ENCODE measurements at regions not wholly inside any gene's neighbourhood (a gene's known extent, or its start where the extent isn't known, plus 50 kb on each side); places are given as distances from the start of the nearest gene placed in this dataset.
"Not testable (repeated sequence)": the region's sequence is repeated elsewhere in the genome, so short reads cannot be mapped to it uniquely, and the experiment has no call there.

GRCh38 chr19:33866696-33867095 lies 70.0 kb downstream of the KCTD15 start:
- DNase-seq, result no peak

DNA sequence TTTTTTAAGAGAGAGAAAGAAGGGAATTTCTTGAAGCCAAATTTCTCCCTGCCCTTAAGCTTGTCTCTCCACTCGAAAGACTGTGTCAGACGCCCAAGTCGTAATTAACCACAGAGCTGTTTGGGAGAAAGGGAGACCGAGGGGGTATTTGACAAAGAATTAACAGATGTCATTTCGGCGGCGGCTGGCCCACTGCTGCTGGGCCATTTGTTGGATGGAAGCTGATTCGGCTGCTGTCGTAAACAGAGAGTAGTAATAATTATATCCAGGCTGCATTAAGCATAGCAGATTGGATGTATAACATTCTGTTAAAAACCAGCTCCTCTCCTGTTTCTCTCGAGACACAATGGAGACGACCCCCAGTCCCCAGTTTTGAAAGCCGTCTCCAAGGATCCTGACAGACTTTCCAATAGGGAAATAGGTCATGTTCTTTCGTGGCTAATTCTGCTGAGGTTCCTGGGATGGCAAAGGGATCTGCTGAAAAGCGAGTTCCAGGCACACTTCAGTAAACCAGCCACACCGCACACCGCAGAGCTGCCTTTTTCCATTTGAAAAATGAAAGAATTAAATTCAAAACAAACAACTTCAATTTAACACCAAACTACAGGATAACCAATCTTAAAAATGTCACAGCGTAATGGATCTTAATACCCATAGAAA lies 71.5 kb downstream of the KCTD15 start:
- no peak for DNase-seq

GRCh38 chr19:33868788-33869412 lies 72.2 kb downstream of the KCTD15 start:
- DNase-seq, result no peak

DNA sequence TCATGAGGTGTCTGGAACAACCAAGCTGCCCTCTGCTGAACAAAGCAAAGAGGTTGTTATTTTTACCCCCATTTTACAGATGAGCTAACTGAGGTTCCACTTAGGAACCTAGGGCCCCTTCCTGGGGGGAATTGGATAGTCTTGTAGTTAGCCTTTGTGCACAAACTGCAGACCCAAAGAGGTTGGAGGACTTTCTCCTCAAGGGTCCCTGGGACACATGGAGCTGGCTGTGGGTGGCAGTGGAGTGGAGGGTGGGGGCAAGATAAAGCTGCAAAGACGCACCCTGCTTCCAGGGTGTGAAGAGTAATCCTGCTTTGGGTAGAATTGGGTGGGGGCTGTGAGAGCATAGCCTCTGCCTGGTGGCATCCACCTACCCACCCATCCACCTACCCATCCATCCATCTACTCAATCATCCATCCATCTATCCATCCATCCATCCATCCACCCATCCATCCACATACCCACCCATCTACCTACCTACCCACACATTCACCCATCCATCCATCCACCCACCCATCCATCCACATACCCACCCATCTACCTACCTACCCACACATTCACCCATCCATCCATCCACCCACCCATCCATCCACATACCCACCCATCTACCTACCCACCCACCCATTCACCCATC lies 73.7 kb downstream of the KCTD15 start:
- not testable (repeated sequence) for DNase-seq

DNA sequence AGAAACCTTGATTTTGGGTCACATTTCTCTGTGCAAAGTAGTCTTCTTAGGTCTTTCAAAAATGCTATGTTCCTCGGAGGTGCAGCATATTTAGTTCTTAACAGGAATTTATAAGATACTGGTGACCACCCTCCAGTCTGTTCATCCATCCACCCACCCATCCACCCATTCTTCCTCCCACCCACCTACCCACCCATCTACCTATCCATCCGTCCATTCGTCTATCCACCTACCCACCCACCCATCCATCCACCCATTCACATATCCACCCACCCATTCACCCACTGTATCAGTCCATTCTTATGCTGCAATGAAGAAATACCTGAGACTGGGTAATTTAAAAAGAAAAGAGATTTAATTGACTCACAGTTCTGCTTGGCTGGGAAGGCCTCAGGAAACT lies 74.9 kb downstream of the KCTD15 start:
- DNase-seq, result no peak

GRCh38 chr19:33872445-33873320 lies 76.0 kb downstream of the KCTD15 start:
- DNase-seq, result no peak

- DNase-seq, result no peak
Observed at GRCh38 chr19:33875071-33875470, 78.4 kb downstream of the KCTD15 start.

DNA sequence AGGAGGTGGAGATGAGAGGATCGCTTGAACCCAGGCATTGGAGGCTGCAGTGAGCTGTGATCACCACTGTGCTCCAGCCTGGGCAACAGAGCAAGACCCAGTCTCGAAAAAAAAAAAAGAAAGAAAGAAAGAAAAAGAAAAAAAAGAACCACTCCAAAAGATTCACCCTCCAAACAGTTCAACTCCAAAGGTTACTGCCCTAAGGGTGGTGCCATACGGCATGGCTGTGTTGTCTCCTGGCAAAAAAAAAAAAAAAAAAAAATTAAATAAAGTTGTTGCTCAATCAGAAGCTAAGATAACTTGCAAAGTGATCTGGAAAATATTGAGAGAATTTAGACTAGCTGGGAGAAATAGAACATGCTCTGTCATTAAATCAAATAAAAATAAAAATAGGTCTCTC lies 79.5 kb downstream of the KCTD15 start:
- DNase-seq, result no peak

DNA sequence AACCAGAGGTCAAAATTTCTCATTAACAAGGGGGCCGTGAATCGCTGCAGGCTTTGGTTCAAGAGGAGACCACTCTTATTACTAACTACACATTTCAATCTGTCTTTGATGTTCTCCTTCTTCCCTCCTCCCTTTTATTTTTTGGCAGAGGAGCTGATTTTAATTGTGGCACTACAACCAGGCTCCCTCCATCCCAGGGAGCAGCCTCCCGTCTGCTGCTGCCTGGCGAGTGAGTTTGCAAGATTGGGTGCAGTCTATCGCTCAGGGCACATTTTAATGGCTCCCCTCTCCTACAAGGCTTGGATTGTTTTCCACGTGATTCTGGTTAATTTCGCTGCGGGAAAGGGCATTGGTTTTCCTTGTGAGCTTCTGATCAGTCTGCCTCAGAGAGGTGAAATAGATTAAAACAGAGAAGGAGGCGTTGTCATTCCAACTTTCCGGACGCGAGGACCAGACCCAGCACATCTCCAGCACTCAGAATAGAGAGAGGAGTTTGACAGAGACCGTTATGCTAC lies 81.4 kb downstream of the KCTD15 start:
- DNase-seq, result no peak

GRCh38 chr19:33878910-33879810 lies 82.5 kb downstream of the KCTD15 start:
- DNase-seq, result no peak

GRCh38 chr19:33879818-33880575 lies 83.3 kb downstream of the KCTD15 start:
- no peak for DNase-seq

DNA sequence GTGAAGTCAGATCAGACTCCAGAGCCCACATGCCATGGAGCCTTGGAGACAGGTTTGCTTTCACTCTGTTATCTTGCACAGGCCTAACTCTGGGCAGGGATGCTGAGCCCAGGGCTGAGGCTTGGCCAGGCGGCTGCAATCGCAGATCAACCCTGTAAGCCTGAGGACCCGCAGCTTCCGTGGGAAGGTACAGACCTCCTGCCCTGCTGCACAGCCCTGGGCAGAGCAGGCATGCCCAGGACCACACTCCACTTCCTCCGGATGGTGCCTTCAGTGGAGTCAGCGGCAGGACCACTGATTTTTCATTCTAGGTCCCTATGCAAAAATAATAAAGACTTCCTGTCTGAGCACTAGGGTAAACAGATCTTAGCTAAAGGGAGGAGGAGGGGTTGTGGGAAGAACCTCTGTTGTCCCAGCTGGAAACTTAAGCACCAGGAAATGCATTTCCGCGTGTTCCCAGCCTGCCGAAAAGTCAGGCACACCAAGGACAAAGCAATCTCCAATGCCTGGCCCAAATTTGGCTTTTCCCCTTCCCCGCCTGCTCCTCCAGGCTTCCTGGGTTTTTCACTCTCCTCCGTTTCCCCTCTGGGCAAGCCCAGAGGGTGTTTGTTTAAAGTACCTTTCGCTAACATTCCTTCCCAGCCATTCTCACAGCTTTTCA lies 87.3 kb downstream of the KCTD15 start:
- no peak for DNase-seq

DNA sequence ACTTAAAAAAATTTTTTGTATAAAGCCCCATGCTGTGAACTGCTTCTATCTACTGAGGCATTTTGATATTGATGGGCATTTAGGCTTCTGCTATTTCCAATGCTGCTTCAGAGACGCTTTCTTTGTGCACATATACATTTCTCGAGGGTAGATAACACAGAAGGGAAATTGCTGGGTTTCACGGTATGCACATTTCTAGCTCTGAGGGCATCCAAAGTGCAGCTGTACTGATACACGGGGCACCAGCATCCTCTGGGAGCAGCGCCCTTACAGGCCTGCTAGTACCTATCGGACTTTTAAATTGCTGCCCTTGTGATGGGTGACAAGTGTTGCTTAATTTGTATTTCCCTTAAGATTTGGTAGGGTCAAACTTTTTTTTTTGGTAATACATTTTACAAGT lies 88.6 kb downstream of the KCTD15 start:
- DNase-seq, result no peak

DNA sequence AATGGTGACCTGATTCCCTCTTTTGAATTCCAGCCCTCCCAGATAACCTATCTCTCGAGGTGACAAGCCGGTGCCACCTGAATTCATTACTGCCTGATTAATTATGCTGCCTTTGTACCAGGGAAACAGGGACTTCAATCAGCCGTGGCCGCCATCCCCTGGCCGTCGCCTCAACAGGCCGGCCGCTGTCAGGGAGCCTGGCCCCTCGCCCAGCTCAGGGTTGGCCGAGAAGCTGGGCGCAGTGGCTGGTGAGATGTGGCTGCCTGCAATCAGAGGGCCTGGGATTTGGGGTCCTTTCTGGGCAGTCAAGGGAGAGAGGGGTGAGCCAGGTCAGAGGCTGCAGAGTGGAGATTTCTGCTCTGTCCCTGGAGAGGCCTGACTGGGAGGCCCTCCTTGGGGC lies 91.2 kb downstream of the KCTD15 start:
- DNase-seq, result no peak

DNA sequence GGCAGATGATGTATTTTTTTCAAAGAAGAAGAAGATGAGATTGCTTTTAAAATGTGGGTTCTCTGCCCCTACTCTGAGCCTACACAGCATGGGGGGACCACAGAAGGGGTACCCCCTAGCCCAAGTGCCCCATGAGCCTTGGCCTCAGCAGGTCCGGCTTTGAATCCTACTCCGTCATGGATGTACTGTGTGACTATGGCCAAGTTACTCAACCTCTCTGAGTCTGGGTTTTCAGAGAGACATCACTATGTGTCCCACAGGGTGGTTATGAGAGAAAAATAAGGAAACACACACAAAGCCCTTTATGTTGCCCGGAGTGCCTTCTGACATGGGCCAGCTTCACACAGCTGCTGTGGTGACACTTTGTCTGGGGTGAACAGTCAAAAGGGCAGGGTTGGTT lies 92.0 kb downstream of the KCTD15 start:
- no peak for DNase-seq

DNA sequence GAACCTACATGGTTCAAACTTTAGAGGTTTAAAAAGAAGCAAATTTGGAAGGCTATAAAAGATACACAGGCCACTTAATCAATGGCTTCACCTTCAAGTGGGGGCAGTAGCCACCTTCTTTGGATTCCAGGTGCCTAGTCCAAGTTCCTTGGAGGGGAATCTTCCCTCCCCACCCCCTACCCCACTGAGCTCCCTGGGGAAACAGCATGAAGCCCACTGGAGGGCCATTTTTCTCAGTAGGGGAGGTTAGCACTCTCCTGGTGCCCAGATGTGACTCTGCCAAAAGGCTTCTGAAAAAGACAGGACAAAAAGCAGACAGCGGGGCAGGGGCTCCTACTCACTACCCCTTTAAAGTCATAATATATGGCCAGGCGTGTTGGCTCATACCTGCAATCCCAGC lies 93.9 kb downstream of the KCTD15 start:
- DNase-seq, result no peak

DNA sequence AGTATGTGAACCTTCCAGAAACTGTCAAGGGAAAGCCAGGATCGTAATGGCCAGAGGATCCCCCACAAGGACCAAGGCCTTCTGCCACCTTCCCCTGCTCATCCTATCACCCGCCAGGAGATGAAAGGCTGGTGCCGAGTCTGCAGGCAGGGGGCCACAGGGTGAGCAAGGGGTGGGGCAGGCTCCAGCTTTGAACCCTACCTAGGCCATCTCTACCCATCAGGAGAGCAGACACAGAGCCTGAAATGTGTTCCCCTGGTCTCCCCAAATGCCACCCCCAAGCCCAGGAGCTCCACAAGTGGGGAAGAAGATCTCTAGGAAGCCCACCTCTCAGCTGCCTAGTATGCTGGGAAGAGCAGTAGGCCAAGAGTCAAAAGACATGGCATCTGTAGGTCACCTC lies 95.1 kb downstream of the KCTD15 start:
- DNase-seq, result no peak

GRCh38 chr19:33894787-33895186 lies 98.1 kb downstream of the KCTD15 start:
- DNase-seq, result no peak

DNA sequence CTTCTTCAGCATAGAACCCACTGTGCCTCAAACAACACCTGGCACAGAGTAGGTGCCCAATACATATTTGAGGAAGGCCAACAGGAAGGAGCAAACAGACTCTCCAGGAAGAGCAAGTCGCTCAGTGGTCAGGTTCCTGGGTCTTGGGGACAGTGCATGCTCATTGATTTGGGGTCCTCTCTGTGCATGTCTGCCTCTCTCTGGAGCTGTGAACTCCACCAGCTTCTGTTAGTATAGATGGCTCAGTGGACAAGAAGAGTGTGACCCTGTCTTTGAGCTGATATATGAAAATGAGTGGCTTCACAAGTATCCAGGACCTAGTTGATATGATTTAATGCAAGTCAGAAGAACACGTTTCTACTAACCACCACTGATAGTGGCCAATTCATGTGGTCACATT lies 98.7 kb downstream of the KCTD15 start:
- DNase-seq, result no peak

- no peak for DNase-seq
Observed at GRCh38 chr19:33898062-33898677, 101.5 kb downstream of the KCTD15 start.

Data from CD4-positive, alpha-beta T cell treated with Interleukin-1 beta for 1 hour (primary cell).